OCI-LY7 (cell line): ENCODE measurements at regions not wholly inside any gene's neighbourhood (a gene's known extent, or its start where the extent isn't known, plus 50 kb on each side); places are given as distances from the start of the nearest gene placed in this dataset.

ENCODE experiments used
- CTCF ChIP-seq: fragments of 200-600 bp; sonication (generic); conservative IDR thresholded peaks from 2 replicates; pipeline ENCODE4 v1.5.1; 2014; ENCODE audit warnings: mild to moderate bottlenecking, antibody characterized with exemption, low read length, moderate library complexity, mixed read lengths
- EZH2phosphoT487 ChIP-seq: fragments of 200-600 bp; sonication (generic); IDR thresholded peaks from 2 replicates; pipeline ENCODE4 v1.6.1; 2018; ENCODE audit warnings: low read depth, borderline replicate concordance, mild to moderate bottlenecking, mixed run types, antibody characterized with exemption, low read length, moderate library complexity, mixed read lengths

GRCh38 chr5:61854531-61854930 lies 451.5 kb upstream of the KIF2A start:
- no peak for TF ChIP-seq CTCF
- no peak for TF ChIP-seq EZH2phosphoT487
